AG09319 (cell line): ENCODE measurements at regions not wholly inside any gene's neighbourhood (a gene's known extent, or its start where the extent isn't known, plus 50 kb on each side); places are given as distances from the start of the nearest gene placed in this dataset.
"Not testable (repeated sequence)": the region's sequence is repeated elsewhere in the genome, so short reads cannot be mapped to it uniquely, and the experiment has no call there.

Experiments used
- DNase-seq: peaks from one replicate; pipeline ENCODE4 v3.0.0-alpha.2; 2010; ENCODE audit warnings: low read depth; ENCODE audit errors: extremely low read depth
- TF ChIP-seq, protein P1 (sequence below): IDR thresholded peaks from 2 replicates; pipeline ENCODE4 v1.5.1; 2011; ENCODE audit warnings: low read depth, mild to moderate bottlenecking, inconsistent platforms, low read length, moderate library complexity

DNA sequence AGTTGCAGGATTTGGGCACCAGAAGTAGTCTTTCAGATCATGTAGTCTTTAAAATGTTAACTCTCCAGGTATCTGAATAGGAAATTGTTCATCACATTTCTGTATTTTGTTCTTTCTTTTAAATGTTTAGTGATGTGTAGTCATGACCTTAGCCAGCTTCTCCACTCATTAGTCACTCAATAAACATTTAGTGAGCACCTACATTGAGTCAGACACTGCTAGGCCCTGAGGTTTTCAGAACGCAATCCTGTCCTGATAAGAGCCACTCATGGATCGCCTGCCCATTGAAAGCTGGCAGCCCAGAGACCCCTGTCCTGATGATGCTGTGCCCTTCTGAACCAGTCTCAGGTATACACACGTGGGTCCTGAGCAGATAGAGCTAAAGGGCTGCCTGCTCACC lies 163.4 kb upstream of the HEY2 start:
- DNase-seq: no peak
- TF ChIP-seq, protein P1, sequence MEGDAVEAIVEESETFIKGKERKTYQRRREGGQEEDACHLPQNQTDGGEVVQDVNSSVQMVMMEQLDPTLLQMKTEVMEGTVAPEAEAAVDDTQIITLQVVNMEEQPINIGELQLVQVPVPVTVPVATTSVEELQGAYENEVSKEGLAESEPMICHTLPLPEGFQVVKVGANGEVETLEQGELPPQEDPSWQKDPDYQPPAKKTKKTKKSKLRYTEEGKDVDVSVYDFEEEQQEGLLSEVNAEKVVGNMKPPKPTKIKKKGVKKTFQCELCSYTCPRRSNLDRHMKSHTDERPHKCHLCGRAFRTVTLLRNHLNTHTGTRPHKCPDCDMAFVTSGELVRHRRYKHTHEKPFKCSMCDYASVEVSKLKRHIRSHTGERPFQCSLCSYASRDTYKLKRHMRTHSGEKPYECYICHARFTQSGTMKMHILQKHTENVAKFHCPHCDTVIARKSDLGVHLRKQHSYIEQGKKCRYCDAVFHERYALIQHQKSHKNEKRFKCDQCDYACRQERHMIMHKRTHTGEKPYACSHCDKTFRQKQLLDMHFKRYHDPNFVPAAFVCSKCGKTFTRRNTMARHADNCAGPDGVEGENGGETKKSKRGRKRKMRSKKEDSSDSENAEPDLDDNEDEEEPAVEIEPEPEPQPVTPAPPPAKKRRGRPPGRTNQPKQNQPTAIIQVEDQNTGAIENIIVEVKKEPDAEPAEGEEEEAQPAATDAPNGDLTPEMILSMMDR: no peak

DNA sequence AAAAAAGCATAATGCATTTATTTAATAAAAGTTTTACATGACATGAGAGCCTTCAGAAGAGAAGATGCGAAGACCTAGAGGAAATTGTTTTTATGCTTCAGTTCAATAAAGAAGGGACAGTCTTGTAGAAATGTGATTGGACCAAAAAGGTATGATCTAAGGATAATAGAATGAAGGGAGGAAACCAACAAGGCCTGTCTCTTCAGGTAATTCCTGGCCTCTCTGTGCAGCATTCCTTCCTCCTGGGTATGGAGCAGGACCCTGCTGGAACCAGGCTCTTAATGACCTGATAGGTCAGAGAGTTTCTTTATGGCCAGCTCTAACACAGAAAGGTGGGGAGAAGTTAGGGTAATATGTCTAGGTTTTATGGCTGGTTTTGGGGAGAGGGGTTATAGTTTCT lies 162.8 kb upstream of the HEY2 start:
- DNase-seq: no peak
- TF ChIP-seq, protein P1: no peak

DNA sequence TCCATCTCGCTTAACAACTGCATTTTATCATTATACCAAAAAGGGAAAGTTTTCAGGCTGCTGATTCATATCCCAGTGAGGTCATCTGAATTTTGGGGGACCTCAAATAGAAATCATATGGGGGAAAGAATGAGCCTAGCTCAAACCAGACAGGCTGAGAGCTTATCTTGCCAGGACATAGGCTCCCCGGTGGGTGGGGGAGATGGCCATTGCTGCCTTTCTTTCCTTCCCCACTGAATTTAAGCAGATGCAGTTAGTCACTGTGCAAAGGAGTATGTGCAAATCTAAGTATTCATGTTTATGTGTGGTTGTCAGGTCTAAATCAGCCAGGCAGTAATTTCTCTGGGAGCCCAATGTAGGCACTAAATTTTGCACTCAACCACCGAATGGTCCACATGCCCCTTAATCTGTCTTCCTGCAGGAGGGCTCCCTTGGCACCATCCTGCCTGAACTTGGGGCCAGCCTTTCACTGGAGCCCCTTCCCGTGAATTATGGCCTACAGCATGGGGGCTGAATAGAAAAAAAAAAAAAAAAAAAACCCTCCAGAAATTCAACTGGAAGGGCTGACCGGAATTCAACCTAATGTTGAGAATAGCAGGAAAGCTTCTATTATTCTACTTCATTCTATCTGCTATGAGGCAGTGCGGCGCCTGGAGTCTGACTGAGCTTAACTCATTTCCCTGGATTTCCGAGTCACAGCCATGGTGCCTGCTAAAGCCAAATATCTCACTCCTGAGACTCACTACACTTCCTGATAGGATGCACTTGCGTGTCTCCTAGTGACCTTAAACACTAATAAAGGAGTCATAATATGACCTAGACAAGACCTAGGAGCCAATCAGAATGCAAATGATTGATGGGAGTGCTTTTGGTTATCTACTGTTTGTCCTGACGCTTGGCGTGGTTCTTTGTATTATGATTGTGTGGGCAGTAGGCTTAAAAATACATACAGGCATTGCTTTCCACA lies 161.5 kb upstream of the HEY2 start:
- DNase-seq: no peak
- TF ChIP-seq, protein P1: no peak

DNA sequence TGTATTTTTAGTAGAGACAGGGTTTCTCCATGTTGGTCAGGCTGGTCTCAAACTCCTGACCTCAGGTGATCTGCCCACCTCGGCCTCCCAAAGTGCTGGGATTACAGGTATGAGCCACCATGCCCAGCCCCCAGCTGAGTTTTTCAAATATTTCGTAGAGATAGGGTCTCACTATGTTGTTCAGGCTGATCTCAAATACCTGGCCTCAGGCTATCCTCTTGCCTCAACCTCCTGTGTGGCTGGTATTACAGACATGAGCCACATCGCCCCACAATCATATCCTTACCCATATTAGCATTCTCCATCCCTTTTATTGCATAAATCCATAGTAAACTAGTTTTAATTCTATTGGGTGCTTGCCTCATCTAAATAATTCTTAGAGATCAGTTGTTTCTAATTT lies 157.6 kb upstream of the HEY2 start:
- not testable (repeated sequence) for DNase-seq

DNA sequence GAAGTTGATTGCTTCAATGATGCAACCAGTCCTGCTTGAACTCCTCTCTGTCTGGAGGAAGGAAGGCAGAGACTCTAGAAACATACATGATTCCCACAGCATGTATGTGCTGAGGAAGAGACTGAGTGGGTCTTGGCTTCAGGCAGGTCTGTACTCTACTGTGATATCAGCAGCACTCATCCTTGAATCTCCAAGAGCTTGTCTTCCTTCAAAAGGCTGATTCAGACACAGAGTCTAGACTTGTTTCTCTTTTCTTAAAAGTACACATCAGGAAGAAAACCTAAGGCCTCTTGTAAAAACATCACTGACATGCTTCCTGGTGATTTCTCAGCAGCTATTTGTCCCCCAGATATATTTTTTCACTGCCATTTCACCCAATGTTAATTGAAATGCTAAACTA lies 155.7 kb upstream of the HEY2 start:
- TF ChIP-seq, protein P1: no peak

DNA sequence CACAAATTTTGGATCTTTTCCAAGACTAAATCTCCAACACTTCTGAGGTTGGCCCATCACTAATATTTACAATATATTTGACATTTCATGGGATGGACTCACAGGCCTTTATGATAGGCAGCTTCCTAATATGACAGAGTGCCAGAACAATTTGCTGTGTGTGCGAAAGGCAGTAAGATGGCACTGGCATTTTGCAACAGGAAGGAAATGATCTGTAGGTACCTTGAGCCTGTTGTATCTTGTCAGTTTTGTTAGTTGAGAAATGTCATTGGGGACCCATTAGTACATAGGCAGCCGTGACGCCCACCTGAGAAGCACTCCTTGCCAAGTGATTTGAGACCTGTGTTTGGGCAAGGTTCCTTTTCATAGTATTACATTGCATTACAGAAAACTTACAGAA lies 153.4 kb upstream of the HEY2 start:
- DNase-seq: no peak
- TF ChIP-seq, protein P1: no peak

More for the DNA sequence above, 155.7 kb upstream of the HEY2 start:
- DNase-seq: no peak

DNA sequence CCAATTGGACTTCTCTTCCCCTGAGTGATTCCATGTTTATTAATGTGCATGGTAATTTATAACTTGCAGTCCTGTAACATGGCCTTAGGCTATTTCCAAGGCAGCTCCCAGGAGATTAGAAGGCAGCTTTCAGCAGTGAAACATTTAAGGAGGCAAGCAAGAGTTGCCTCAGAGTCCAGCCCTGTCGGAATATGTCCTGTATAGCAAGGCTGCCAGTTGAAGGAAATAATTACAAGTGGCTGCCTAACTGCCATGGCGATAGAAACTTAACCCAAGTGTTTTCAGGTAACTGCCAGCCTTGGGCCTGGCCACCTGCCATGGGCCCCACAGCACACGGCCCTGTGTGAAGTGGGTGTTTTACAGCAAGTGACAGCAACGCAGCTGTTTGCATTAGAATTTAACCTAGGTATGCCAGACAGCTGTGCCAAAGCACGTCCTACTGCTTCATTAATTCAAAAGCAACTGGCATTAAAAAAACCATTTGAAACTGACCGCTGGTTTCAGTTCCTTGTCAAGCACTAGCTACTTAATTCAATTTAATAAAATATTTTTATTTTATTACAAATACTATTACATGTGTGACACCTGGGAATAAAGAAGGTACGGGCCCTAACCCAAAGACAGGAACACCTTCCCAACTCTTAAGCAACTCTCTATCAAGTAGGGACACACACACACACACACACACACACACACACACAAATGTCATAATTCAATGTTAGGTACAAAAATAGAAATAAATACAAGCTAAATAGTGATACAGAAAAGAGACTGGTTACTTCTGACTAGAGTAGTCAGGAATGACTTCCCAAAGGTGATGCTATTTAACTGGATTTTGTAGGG lies 151.8 kb upstream of the HEY2 start:
- TF ChIP-seq, protein P1: no peak

More for the DNA sequence above, 151.8 kb upstream of the HEY2 start:
- DNase-seq: no peak
